Sigmoid colon (tissue), 4 donors: ENCODE measurements at regions not wholly inside any gene's neighbourhood (a gene's known extent, or its start where the extent isn't known, plus 50 kb on each side); places are given as distances from the start of the nearest gene placed in this dataset.

ENCODE experiments used
- EP300 ChIP-seq, 4 donors: sonication (generic); formaldehyde crosslinking; IDR thresholded peaks; one replicate each; pipeline ENCODE4 v1.6.1; 2017; ENCODE audit warnings: antibody characterized with exemption in 4 of 4
- POLR2A ChIP-seq, 2 donors: fragments of 450-650 bp; IDR thresholded peaks; one replicate each; pipeline ENCODE4 v1.6.1; 2016; ENCODE audit warnings: antibody characterized with exemption in 2 of 2, mild to moderate bottlenecking in 2 of 2, moderate library complexity in 2 of 2
- POLR2AphosphoS5 ChIP-seq, 4 donors: sonication (generic); formaldehyde crosslinking; IDR thresholded peaks; one replicate each; pipeline ENCODE4 v1.6.1; 2017; ENCODE audit warnings: antibody characterized with exemption in 4 of 4
- TF ChIP-seq, protein P1 (sequence below), 4 experiments: fragments of 450-650 bp in 3 of 4; fragments of 200-600 bp in 1 of 4; IDR thresholded peaks; one replicate each; pipeline ENCODE4 v1.5.1; 2016 to 2019; ENCODE audit warnings: antibody characterized with exemption in 4 of 4, mild to moderate bottlenecking in 3 of 4, moderate library complexity in 2 of 4

DNA sequence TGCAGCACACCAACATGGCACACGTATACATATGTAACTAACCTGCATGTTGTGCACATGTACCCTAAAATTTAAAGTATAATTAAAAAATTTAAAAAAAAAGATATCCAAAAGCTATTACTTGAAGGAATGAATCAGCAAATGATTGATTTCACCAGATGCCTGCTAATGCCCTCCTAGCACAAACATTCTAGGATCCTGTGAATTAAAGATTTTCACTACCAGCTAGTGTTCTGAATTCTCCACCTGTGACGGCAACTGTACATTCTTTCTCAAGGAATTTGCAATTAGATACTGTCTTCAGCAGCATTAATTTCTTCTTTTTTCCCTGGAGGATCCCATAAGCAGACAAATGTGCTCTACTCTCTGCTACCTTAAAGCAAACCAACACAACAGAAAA is 694.9 kb downstream of the NTRK3 start:
- TF ChIP-seq POLR2A (IDR thresholded peaks at IDR 0.05) (no peak), EP300 (IDR thresholded peaks at IDR 0.05) (no peak), POLR2AphosphoS5 (IDR thresholded peaks at IDR 0.05) (no peak)
- TF ChIP-seq, protein P1, sequence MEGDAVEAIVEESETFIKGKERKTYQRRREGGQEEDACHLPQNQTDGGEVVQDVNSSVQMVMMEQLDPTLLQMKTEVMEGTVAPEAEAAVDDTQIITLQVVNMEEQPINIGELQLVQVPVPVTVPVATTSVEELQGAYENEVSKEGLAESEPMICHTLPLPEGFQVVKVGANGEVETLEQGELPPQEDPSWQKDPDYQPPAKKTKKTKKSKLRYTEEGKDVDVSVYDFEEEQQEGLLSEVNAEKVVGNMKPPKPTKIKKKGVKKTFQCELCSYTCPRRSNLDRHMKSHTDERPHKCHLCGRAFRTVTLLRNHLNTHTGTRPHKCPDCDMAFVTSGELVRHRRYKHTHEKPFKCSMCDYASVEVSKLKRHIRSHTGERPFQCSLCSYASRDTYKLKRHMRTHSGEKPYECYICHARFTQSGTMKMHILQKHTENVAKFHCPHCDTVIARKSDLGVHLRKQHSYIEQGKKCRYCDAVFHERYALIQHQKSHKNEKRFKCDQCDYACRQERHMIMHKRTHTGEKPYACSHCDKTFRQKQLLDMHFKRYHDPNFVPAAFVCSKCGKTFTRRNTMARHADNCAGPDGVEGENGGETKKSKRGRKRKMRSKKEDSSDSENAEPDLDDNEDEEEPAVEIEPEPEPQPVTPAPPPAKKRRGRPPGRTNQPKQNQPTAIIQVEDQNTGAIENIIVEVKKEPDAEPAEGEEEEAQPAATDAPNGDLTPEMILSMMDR (IDR thresholded peaks at IDR 0.05), result no peak
